VCaP (cell line): ENCODE measurements at regions not wholly inside any gene's neighbourhood (a gene's known extent, or its start where the extent isn't known, plus 50 kb on each side); places are given as distances from the start of the nearest gene placed in this dataset.

Experiments
- H3K27ac ChIP-seq: fragments of 450-650 bp; 2 replicates; pipeline ENCODE4 v1.5.1; 2017
- CTCF ChIP-seq: fragments of 450-650 bp; conservative IDR thresholded peaks from 2 replicates; pipeline ENCODE4 v1.5.1; 2017; ENCODE audit warnings: mild to moderate bottlenecking, moderate library complexity

GRCh38 chr10:9605231-9605630, 1412.4 kb upstream of the CELF2 start:
- no peak overlapping the region for H3K27ac ChIP-seq
- no peak for TF ChIP-seq CTCF

GRCh38 chr10:9608602-9609001, 1409.1 kb upstream of the CELF2 start:
- H3K27ac ChIP-seq: no peak overlapping the region
- peak; percentile 36 for TF ChIP-seq CTCF

GRCh38 chr10:9613338-9614075, 1404.2 kb upstream of the CELF2 start:
- no peak overlapping the region for H3K27ac ChIP-seq
- no peak for TF ChIP-seq CTCF

- no peak for TF ChIP-seq CTCF
- no peak overlapping the region for H3K27ac ChIP-seq
Observed at GRCh38 chr10:9615189-9615588, 1402.5 kb upstream of the CELF2 start.

- no peak for TF ChIP-seq CTCF
- no peak overlapping the region for H3K27ac ChIP-seq
Observed at GRCh38 chr10:9621216-9621615, 1396.5 kb upstream of the CELF2 start.

- no peak overlapping the region for H3K27ac ChIP-seq
- TF ChIP-seq CTCF: no peak
Observed at GRCh38 chr10:9625304-9625703, 1392.4 kb upstream of the CELF2 start.

- no peak overlapping the region for H3K27ac ChIP-seq
- no peak for TF ChIP-seq CTCF
Observed at GRCh38 chr10:9634466-9634865, 1383.2 kb upstream of the CELF2 start.
